ENCODE measurements at regions not wholly inside any gene's neighbourhood (a gene's known extent, or its start where the extent isn't known, plus 50 kb on each side); places are given as distances from the start of the nearest gene placed in this dataset.

- Histone ChIP-seq H3K27ac (ENCODE audit: low read length) (no peak overlapping the region), H3K27me3 (ENCODE audit: control insufficient read depth in 1 of 2, insufficient read depth in 2 of 2, low read length in 2 of 2) (no peaks in the 10 kb centered on the region)
Observed at GRCh38 chr18:75158465-75159237, 50.3 kb downstream of the PTGR3 start.

DNA sequence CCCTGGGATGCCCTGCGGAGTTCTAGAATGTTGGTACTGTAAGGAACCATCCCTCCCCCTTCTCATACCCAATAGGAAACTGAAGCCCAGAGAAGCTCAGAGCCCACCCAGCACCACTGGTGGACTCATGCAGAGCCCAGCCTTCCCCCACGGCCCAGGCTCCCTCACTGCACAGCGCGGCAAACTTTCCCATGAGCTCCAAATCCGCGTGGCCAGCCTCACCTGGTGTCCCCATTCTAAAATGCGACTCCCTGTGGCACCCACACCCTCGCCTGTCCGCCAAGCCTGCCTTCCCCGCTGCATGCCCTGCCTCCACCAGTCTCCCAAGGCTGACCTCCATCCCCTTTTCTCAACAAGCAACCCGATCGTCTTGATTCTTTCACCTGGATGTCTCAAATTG lies 51.1 kb downstream of the PTGR3 start:
- H3K9ac ChIP-seq (ENCODE audit: low read length in 2 of 2), result no peak overlapping the region
- H3K36me3 ChIP-seq (ENCODE audit: control insufficient read depth in 2 of 2, insufficient read depth in 2 of 2, low read length in 2 of 2), result no peaks in the 10 kb centered on the region

More at GRCh38 chr18:75158465-75159237, 50.3 kb downstream of the PTGR3 start:
- peaks cover 25% of the 10 kb centered on the region for H3K4me1 ChIP-seq (ENCODE audit: control insufficient read depth, insufficient read depth, low read length)
- H3K4me3 ChIP-seq (ENCODE audit: low read length in 2 of 2), result no peak overlapping the region
- H3K9me3 ChIP-seq (ENCODE audit: control insufficient read depth in 2 of 2, low read length in 2 of 2), result peaks cover 0 to 6% of the 10 kb centered on the region in 2 donors
- H3K9ac ChIP-seq (ENCODE audit: low read length in 2 of 2), result no peak overlapping the region
- no peaks in the 10 kb centered on the region for H3K36me3 ChIP-seq (ENCODE audit: control insufficient read depth in 2 of 2, insufficient read depth in 2 of 2, low read length in 2 of 2)

GRCh38 chr18:75157381-75157780 lies 51.6 kb downstream of the PTGR3 start:
- H3K4me3 ChIP-seq (ENCODE audit: low read length in 2 of 2), result no peak overlapping the region
- peaks cover 22% of the 10 kb centered on the region for H3K4me1 ChIP-seq (ENCODE audit: control insufficient read depth, insufficient read depth, low read length)
- no peaks in the 10 kb centered on the region for H3K36me3 ChIP-seq (ENCODE audit: control insufficient read depth in 2 of 2, insufficient read depth in 2 of 2, low read length in 2 of 2)
- H3K9ac ChIP-seq (ENCODE audit: low read length in 2 of 2), result no peak overlapping the region
- no peak overlapping the region for H3K27ac ChIP-seq (ENCODE audit: low read length)
- peaks cover 0 to 6% of the 10 kb centered on the region in 2 donors for H3K9me3 ChIP-seq (ENCODE audit: control insufficient read depth in 2 of 2, low read length in 2 of 2)
- no peaks in the 10 kb centered on the region for H3K27me3 ChIP-seq (ENCODE audit: control insufficient read depth in 1 of 2, insufficient read depth in 2 of 2, low read length in 2 of 2)

More for the DNA sequence above, 51.1 kb downstream of the PTGR3 start:
- Histone ChIP-seq H3K4me1 (ENCODE audit: control insufficient read depth, insufficient read depth, low read length) (peaks cover 25% of the 10 kb centered on the region), H3K4me3 (ENCODE audit: low read length in 2 of 2) (no peak overlapping the region), H3K27me3 (ENCODE audit: control insufficient read depth in 1 of 2, insufficient read depth in 2 of 2, low read length in 2 of 2) (no peaks in the 10 kb centered on the region), H3K27ac (ENCODE audit: low read length) (no peak overlapping the region), H3K9me3 (ENCODE audit: control insufficient read depth in 2 of 2, low read length in 2 of 2) (peaks cover 0 to 6% of the 10 kb centered on the region in 2 donors)

DNA sequence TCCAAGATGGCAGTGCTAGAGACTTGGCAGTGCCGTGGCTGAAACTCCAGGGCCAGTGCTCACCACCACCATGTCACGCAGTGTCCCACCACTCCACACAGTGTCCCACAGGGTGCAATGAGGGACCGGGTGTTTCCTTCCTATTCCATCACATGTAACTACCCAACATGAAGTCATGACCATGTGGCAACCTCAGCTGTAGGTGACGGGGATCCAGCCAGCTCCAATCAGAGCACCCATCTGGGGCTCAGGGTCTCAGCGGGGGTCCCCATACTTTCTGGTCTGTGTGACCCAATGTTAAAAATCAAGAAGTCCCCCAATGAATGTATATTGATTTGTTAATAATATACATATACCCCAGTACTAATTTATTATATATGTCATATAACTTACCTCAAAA lies 52.1 kb downstream of the PTGR3 start:
- H3K27me3 ChIP-seq (ENCODE audit: control insufficient read depth in 1 of 2, insufficient read depth in 2 of 2, low read length in 2 of 2), result no peaks in the 10 kb centered on the region
- peaks cover 16% of the 10 kb centered on the region for H3K4me1 ChIP-seq (ENCODE audit: control insufficient read depth, insufficient read depth, low read length)
- no peak overlapping the region for H3K9ac ChIP-seq (ENCODE audit: low read length in 2 of 2)
- no peak overlapping the region for H3K4me3 ChIP-seq (ENCODE audit: low read length in 2 of 2)
- no peaks in the 10 kb centered on the region for H3K36me3 ChIP-seq (ENCODE audit: control insufficient read depth in 2 of 2, insufficient read depth in 2 of 2, low read length in 2 of 2)
- no peak overlapping the region for H3K27ac ChIP-seq (ENCODE audit: low read length)
- peaks cover 0 to 6% of the 10 kb centered on the region in 2 donors for H3K9me3 ChIP-seq (ENCODE audit: control insufficient read depth in 2 of 2, low read length in 2 of 2)

- peaks cover 0 to 6% of the 10 kb centered on the region in 2 donors for H3K9me3 ChIP-seq (ENCODE audit: control insufficient read depth in 2 of 2, low read length in 2 of 2)
- H3K27me3 ChIP-seq (ENCODE audit: control insufficient read depth in 1 of 2, insufficient read depth in 2 of 2, low read length in 2 of 2), result no peaks in the 10 kb centered on the region
- H3K36me3 ChIP-seq (ENCODE audit: control insufficient read depth in 2 of 2, insufficient read depth in 2 of 2, low read length in 2 of 2), result no peaks in the 10 kb centered on the region
- H3K9ac ChIP-seq (ENCODE audit: low read length in 2 of 2), result no peak overlapping the region
- peaks cover 10% of the 10 kb centered on the region for H3K4me1 ChIP-seq (ENCODE audit: control insufficient read depth, insufficient read depth, low read length)
- no peak overlapping the region for H3K27ac ChIP-seq (ENCODE audit: low read length)
- H3K4me3 ChIP-seq (ENCODE audit: low read length in 2 of 2), result no peak overlapping the region
Observed at GRCh38 chr18:75156139-75156750, 52.7 kb downstream of the PTGR3 start.

GRCh38 chr18:75154997-75155396 lies 53.9 kb downstream of the PTGR3 start:
- peaks cover 0 to 6% of the 10 kb centered on the region in 2 donors for H3K9me3 ChIP-seq (ENCODE audit: control insufficient read depth in 2 of 2, low read length in 2 of 2)
- H3K4me1 ChIP-seq (ENCODE audit: control insufficient read depth, insufficient read depth, low read length), result no peaks in the 10 kb centered on the region
- H3K4me3 ChIP-seq (ENCODE audit: low read length in 2 of 2), result no peak overlapping the region
- H3K27ac ChIP-seq (ENCODE audit: low read length), result no peak overlapping the region
- H3K9ac ChIP-seq (ENCODE audit: low read length in 2 of 2), result no peak overlapping the region
- H3K36me3 ChIP-seq (ENCODE audit: control insufficient read depth in 2 of 2, insufficient read depth in 2 of 2, low read length in 2 of 2), result no peaks in the 10 kb centered on the region
- H3K27me3 ChIP-seq (ENCODE audit: control insufficient read depth in 1 of 2, insufficient read depth in 2 of 2, low read length in 2 of 2), result no peaks in the 10 kb centered on the region

DNA sequence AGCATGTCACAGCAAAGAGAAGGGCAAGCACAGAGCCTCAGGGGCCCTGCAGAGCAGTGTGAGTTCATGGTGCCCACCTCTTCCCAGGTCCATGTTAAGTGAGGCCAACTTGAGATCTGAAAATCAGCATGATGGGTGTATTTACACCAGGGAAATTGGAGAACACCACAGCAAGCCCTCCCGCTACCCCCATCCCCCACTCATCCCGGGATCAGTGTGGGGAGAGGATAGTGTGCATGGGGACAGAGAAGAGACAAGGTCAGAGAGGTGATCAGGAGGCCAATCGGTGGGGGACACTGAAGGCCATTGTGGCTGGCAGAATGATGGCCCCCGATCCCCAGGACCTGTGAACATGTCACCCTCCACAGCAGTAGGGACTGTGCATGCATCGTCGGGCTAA lies 54.7 kb downstream of the PTGR3 start:
- no peaks in the 10 kb centered on the region for H3K36me3 ChIP-seq (ENCODE audit: control insufficient read depth in 2 of 2, insufficient read depth in 2 of 2, low read length in 2 of 2)
- H3K9ac ChIP-seq (ENCODE audit: low read length in 2 of 2), result no peak overlapping the region
- H3K9me3 ChIP-seq (ENCODE audit: control insufficient read depth in 2 of 2, low read length in 2 of 2), result peaks cover 0 to 6% of the 10 kb centered on the region in 2 donors
- no peak overlapping the region for H3K4me3 ChIP-seq (ENCODE audit: low read length in 2 of 2)
- no peak overlapping the region for H3K27ac ChIP-seq (ENCODE audit: low read length)
- no peaks in the 10 kb centered on the region for H3K4me1 ChIP-seq (ENCODE audit: control insufficient read depth, insufficient read depth, low read length)
- H3K27me3 ChIP-seq (ENCODE audit: control insufficient read depth in 1 of 2, insufficient read depth in 2 of 2, low read length in 2 of 2), result no peaks in the 10 kb centered on the region

DNA sequence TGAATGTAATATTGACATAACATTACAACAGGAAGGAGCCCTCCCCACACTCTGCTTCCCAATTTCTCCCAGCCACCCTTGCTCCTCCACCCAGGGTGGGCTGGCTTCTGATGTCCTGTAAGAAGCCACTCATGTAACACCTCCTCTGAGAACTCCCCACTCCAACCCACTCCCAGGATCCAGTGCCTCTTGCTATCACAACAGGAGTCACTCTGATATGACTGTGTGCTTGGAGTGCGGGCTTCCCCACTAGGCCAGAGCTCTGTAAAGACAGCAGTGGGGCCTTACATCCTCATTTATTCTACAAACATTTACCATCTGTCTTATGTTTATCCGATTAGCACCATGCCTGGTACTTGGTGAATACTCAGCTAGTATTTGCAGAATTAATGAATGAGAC lies 65.1 kb downstream of the PTGR3 start:
- Histone ChIP-seq H3K27ac (ENCODE audit: low read length) (no peak overlapping the region), H3K4me3 (ENCODE audit: low read length in 2 of 2) (no peak overlapping the region), H3K36me3 (ENCODE audit: control insufficient read depth in 2 of 2, insufficient read depth in 2 of 2, low read length in 2 of 2) (no peaks in the 10 kb centered on the region), H3K4me1 (ENCODE audit: control insufficient read depth, insufficient read depth, low read length) (no peaks in the 10 kb centered on the region), H3K27me3 (ENCODE audit: control insufficient read depth in 1 of 2, insufficient read depth in 2 of 2, low read length in 2 of 2) (no peaks in the 10 kb centered on the region), H3K9ac (ENCODE audit: low read length in 2 of 2) (no peak overlapping the region), H3K9me3 (ENCODE audit: control insufficient read depth in 2 of 2, low read length in 2 of 2) (peaks cover 0 to 7% of the 10 kb centered on the region in 2 donors)

- Histone ChIP-seq H3K9me3 (ENCODE audit: control insufficient read depth in 2 of 2, low read length in 2 of 2) (peaks cover 0 to 7% of the 10 kb centered on the region in 2 donors), H3K27ac (ENCODE audit: low read length) (no peak overlapping the region), H3K36me3 (ENCODE audit: control insufficient read depth in 2 of 2, insufficient read depth in 2 of 2, low read length in 2 of 2) (no peaks in the 10 kb centered on the region), H3K4me1 (ENCODE audit: control insufficient read depth, insufficient read depth, low read length) (no peaks in the 10 kb centered on the region), H3K27me3 (ENCODE audit: control insufficient read depth in 1 of 2, insufficient read depth in 2 of 2, low read length in 2 of 2) (no peaks in the 10 kb centered on the region), H3K4me3 (ENCODE audit: low read length in 2 of 2) (no peak overlapping the region), H3K9ac (ENCODE audit: low read length in 2 of 2) (no peak overlapping the region)
Observed at GRCh38 chr18:75142677-75143076, 66.3 kb downstream of the PTGR3 start.

DNA sequence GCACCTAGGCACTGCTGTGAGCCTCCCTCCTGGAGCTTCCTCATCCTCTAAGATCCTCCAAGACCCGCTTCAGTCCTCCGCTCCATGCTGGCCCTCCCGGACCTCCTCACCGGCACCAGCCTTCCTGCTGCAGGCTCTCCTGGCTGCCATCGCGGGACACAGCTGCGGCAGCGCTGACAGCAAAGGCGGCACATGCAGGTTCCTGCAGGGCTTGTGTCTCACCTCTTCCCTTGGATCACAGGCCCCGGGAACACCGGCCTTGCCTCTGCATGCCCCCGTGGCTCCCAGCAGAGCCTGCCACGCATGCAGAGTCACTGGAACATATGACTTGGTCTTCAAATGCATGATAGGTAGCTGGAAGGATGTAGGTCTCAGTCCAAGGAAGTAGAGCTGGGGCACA lies 67.2 kb downstream of the PTGR3 start:
- no peaks in the 10 kb centered on the region for H3K4me1 ChIP-seq (ENCODE audit: control insufficient read depth, insufficient read depth, low read length)
- no peak overlapping the region for H3K9ac ChIP-seq (ENCODE audit: low read length in 2 of 2)
- H3K36me3 ChIP-seq (ENCODE audit: control insufficient read depth in 2 of 2, insufficient read depth in 2 of 2, low read length in 2 of 2), result no peaks in the 10 kb centered on the region
- H3K27ac ChIP-seq (ENCODE audit: low read length), result no peak overlapping the region
- peaks cover 0 to 4% of the 10 kb centered on the region in 2 donors for H3K9me3 ChIP-seq (ENCODE audit: control insufficient read depth in 2 of 2, low read length in 2 of 2)
- no peak overlapping the region for H3K4me3 ChIP-seq (ENCODE audit: low read length in 2 of 2)
- H3K27me3 ChIP-seq (ENCODE audit: control insufficient read depth in 1 of 2, insufficient read depth in 2 of 2, low read length in 2 of 2), result no peaks in the 10 kb centered on the region

- H3K27ac ChIP-seq (ENCODE audit: low read length), result no peak overlapping the region
- no peak overlapping the region for H3K9ac ChIP-seq (ENCODE audit: low read length in 2 of 2)
- no peaks in the 10 kb centered on the region for H3K36me3 ChIP-seq (ENCODE audit: control insufficient read depth in 2 of 2, insufficient read depth in 2 of 2, low read length in 2 of 2)
- H3K4me3 ChIP-seq (ENCODE audit: low read length in 2 of 2), result no peak overlapping the region
- no peaks in the 10 kb centered on the region for H3K27me3 ChIP-seq (ENCODE audit: control insufficient read depth in 1 of 2, insufficient read depth in 2 of 2, low read length in 2 of 2)
- H3K9me3 ChIP-seq (ENCODE audit: control insufficient read depth in 2 of 2, low read length in 2 of 2), result peaks cover 0 to 4% of the 10 kb centered on the region in 2 donors
- H3K4me1 ChIP-seq (ENCODE audit: control insufficient read depth, insufficient read depth, low read length), result no peaks in the 10 kb centered on the region
Observed at GRCh38 chr18:75141166-75141565, 67.8 kb downstream of the PTGR3 start.
